ENCODE measurements at regions not wholly inside any gene's neighbourhood (a gene's known extent, or its start where the extent isn't known, plus 50 kb on each side); places are given as distances from the start of the nearest gene placed in this dataset.

DNA sequence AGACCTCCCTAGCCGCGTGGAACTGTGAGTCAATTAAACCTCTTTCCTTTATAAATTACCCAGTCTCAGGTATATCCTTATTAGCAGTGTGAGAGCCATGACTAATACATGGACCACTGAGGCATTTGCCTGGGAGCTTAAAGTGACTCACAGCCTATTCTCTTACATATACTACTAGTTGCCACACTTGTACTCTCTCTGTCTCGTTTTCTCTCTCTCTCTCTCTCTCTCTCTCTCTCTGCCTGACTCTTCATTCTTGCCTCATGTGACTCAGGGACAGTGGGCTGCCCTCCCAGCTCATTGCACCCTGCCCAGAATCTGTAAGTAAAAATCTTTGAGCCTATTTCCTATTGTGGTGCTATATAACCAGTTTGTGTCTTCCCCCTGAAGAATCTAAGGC lies 238.5 kb upstream of the MAGI2 start:
- TF ChIP-seq, protein P1, sequence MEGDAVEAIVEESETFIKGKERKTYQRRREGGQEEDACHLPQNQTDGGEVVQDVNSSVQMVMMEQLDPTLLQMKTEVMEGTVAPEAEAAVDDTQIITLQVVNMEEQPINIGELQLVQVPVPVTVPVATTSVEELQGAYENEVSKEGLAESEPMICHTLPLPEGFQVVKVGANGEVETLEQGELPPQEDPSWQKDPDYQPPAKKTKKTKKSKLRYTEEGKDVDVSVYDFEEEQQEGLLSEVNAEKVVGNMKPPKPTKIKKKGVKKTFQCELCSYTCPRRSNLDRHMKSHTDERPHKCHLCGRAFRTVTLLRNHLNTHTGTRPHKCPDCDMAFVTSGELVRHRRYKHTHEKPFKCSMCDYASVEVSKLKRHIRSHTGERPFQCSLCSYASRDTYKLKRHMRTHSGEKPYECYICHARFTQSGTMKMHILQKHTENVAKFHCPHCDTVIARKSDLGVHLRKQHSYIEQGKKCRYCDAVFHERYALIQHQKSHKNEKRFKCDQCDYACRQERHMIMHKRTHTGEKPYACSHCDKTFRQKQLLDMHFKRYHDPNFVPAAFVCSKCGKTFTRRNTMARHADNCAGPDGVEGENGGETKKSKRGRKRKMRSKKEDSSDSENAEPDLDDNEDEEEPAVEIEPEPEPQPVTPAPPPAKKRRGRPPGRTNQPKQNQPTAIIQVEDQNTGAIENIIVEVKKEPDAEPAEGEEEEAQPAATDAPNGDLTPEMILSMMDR (IDR thresholded peaks at IDR 0.05): no peak
- no peak for TF ChIP-seq POLR2A (IDR thresholded peaks at IDR 0.05)
